ENCODE measurements at regions not wholly inside any gene's neighbourhood (a gene's known extent, or its start where the extent isn't known, plus 50 kb on each side); places are given as distances from the start of the nearest gene placed in this dataset.

DNA sequence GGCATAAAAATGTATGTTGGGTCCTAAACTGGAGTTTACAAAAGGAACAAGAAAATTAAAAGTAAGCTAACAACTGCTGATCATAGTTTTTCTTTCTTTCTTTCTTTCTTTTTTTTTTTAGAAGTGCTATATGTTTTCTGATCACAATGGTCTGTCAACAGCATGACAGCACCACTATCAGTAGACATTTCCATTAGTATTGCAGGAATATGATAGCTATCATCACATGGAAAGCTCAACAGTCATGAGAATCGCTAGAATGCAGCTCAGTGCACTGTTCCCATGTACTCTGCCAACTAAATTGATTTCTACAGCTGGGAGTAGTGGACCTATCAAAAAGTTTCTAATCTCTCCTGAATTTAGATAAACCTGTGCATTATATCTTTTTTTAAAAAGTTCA, 950.3 kb upstream of the ACVR2A start:
- Mint-ChIP-seq H3K27me3 (ENCODE audit: low read depth) (no peaks in the 10 kb centered on the region), H3K9me3 (no peaks in the 10 kb centered on the region), H3K4me3 (no peak overlapping the region), H3K4me1 (no peaks in the 10 kb centered on the region; a peak in 1 of 4 replicates), H3K36me3 (ENCODE audit: insufficient read depth in 1 of 3, low read depth in 3 of 3) (no peaks in the 10 kb centered on the region), H3K27ac (no peak overlapping the region)
- Histone ChIP-seq H3K9ac (ENCODE audit: extremely low read depth, insufficient read length, low read length) (no peak overlapping the region), H2BK120ac (ENCODE audit: low read depth, low read length, poor library complexity, severe bottlenecking) (no peak overlapping the region), H2AFZ (ENCODE audit: low read length) (no peak overlapping the region), H4K91ac (ENCODE audit: insufficient read length, low read depth, low read length) (no peak overlapping the region), H3K4me1 (ENCODE audit: insufficient read depth, low read length) (no peaks in the 10 kb centered on the region), H3K79me2 (ENCODE audit: insufficient read depth, low read length) (no peaks in the 10 kb centered on the region), H2BK5ac (ENCODE audit: insufficient read length, low read length) (no peak overlapping the region), H3K9me3 (ENCODE audit: control insufficient read depth, low read depth, low read length) (no peaks in the 10 kb centered on the region), H4K8ac (replicated peaks; ENCODE audit: insufficient read length, low read depth, low read length) (no peak overlapping the region), H2BK12ac (ENCODE audit: insufficient read length, low read depth, low read length) (no peak overlapping the region), H3K79me1 (ENCODE audit: insufficient read depth, low read depth, low read length, poor library complexity, severe bottlenecking) (no peaks in the 10 kb centered on the region), H4K5ac (ENCODE audit: insufficient read length, low read depth, low read length) (no peak overlapping the region), H3K4ac (ENCODE audit: low read depth, low read length) (no peak overlapping the region), H3K23ac (ENCODE audit: insufficient read length, low read depth, low read length) (no peak overlapping the region), H2BK20ac (ENCODE audit: low read depth, low read length, poor library complexity, severe bottlenecking) (no peak overlapping the region), H3K14ac (ENCODE audit: insufficient read depth, low read length) (no peak overlapping the region), H4K20me1 (ENCODE audit: control insufficient read depth, insufficient read depth, insufficient read length) (no peaks in the 10 kb centered on the region), H3K27me3 (ENCODE audit: insufficient read depth, low read length) (no peaks in the 10 kb centered on the region), H2BK15ac (ENCODE audit: low read depth, low read length) (no peak overlapping the region), H3K27ac (ENCODE audit: insufficient read length, low read depth, low read length) (no peak overlapping the region), H3K56ac (ENCODE audit: insufficient read length, low read depth, low read length) (no peak overlapping the region), H3T11ph (ENCODE audit: low read length) (no peak overlapping the region), H3K4me2 (ENCODE audit: insufficient read depth, insufficient read length, low read length) (no peak overlapping the region), H3K18ac (ENCODE audit: insufficient read length, low read depth, low read length) (no peak overlapping the region), H3K23me2 (ENCODE audit: insufficient read length, low read depth, low read length, poor library complexity, severe bottlenecking) (no peaks in the 10 kb centered on the region), H2AK5ac (ENCODE audit: insufficient read length, low read length) (no peak overlapping the region)
- WGBS (ENCODE audit: extremely low coverage, insufficient read length, low lambda C conversion rate): no CpG with 5 or more reads among the region's 1 CpG
- DNase-seq: no peak
- TF ChIP-seq, protein P1, sequence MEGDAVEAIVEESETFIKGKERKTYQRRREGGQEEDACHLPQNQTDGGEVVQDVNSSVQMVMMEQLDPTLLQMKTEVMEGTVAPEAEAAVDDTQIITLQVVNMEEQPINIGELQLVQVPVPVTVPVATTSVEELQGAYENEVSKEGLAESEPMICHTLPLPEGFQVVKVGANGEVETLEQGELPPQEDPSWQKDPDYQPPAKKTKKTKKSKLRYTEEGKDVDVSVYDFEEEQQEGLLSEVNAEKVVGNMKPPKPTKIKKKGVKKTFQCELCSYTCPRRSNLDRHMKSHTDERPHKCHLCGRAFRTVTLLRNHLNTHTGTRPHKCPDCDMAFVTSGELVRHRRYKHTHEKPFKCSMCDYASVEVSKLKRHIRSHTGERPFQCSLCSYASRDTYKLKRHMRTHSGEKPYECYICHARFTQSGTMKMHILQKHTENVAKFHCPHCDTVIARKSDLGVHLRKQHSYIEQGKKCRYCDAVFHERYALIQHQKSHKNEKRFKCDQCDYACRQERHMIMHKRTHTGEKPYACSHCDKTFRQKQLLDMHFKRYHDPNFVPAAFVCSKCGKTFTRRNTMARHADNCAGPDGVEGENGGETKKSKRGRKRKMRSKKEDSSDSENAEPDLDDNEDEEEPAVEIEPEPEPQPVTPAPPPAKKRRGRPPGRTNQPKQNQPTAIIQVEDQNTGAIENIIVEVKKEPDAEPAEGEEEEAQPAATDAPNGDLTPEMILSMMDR (conservative IDR thresholded peaks at IDR 0.05): no peak
